ENCODE measurements at regions not wholly inside any gene's neighbourhood (a gene's known extent, or its start where the extent isn't known, plus 50 kb on each side); places are given as distances from the start of the nearest gene placed in this dataset.

GRCh38 chr2:188805219-188805618, 169.0 kb upstream of the COL3A1 start:
- TF ChIP-seq CTCF (IDR thresholded peaks at IDR 0.05; ENCODE audit: insufficient read depth, low read length, missing control alignments) = no peak
- no peak overlapping the region for H3K4me3 ChIP-seq (ENCODE audit: low read depth, low read length)
- no peak for DNase-seq (ENCODE audit: low read depth, low spot score)
- ChIA-PET CTCF (no interaction called here), POLR2A (no interaction called here)

GRCh38 chr2:188808947-188809355, 165.2 kb upstream of the COL3A1 start:
- peak; percentile 95 for DNase-seq (ENCODE audit: low read depth, low spot score)
- POLR2A ChIA-PET = interaction anchor here (0.7 to 1.3 kb wide), 2 partner anchors 23 to 170 kb away, joined by 3 read pairs; no protein-coding TSS in a partner anchor
- no peak for TF ChIP-seq CTCF (IDR thresholded peaks at IDR 0.05; ENCODE audit: insufficient read depth, low read length, missing control alignments)
- CTCF ChIA-PET = interaction anchor here (0.8 kb wide), 1 partner anchor 22 kb away, joined by 3 read pairs; no protein-coding TSS in a partner anchor
- no peak overlapping the region for H3K4me3 ChIP-seq (ENCODE audit: low read depth, low read length)

GRCh38 chr2:188810586-188810985, 163.6 kb upstream of the COL3A1 start:
- CTCF ChIA-PET = interaction anchor here (1.0 to 1.2 kb wide), 2 partner anchors 21 to 167 kb away, joined by 3 read pairs; no protein-coding TSS in a partner anchor

GRCh38 chr2:188811522-188811921, 162.7 kb upstream of the COL3A1 start:
- H3K4me3 ChIP-seq (ENCODE audit: low read depth, low read length) = no peak overlapping the region
- no peak for TF ChIP-seq CTCF (IDR thresholded peaks at IDR 0.05; ENCODE audit: insufficient read depth, low read length, missing control alignments)
- no peak for DNase-seq (ENCODE audit: low read depth, low spot score)
- CTCF ChIA-PET = interaction anchor here (1.2 to 1.5 kb wide), 2 partner anchors 166 to 173 kb away, joined by 3 to 4 read pairs; no protein-coding TSS in a partner anchor
- POLR2A ChIA-PET = interaction anchor here (0.6 to 1.3 kb wide), 5 partner anchors 8 to 167 kb away, joined by 3 to 5 read pairs (median 3); no protein-coding TSS in a partner anchor

More at GRCh38 chr2:188810586-188810985, 163.6 kb upstream of the COL3A1 start:
- no peak for DNase-seq (ENCODE audit: low read depth, low spot score)
- no peak for TF ChIP-seq CTCF (IDR thresholded peaks at IDR 0.05; ENCODE audit: insufficient read depth, low read length, missing control alignments)
- POLR2A ChIA-PET = interaction anchor here (0.6 to 1.3 kb wide), 3 partner anchors 159 to 167 kb away, joined by 3 to 5 read pairs (median 3); no protein-coding TSS in a partner anchor
- no peak overlapping the region for H3K4me3 ChIP-seq (ENCODE audit: low read depth, low read length)

GRCh38 chr2:188813315-188813714, 160.9 kb upstream of the COL3A1 start:
- peak; percentile 50 for DNase-seq (ENCODE audit: low read depth, low spot score)
- ChIA-PET POLR2A (interaction anchor here (1.4 kb wide), 1 partner anchor 163 kb away, joined by 3 read pairs; no protein-coding TSS in a partner anchor), CTCF (no interaction called here)
- no peak overlapping the region for H3K4me3 ChIP-seq (ENCODE audit: low read depth, low read length)
- no peak for TF ChIP-seq CTCF (IDR thresholded peaks at IDR 0.05; ENCODE audit: insufficient read depth, low read length, missing control alignments)

GRCh38 chr2:188813857-188814256, 160.3 kb upstream of the COL3A1 start:
- CTCF ChIA-PET = no interaction called here

More at GRCh38 chr2:188813857-188814256, 160.3 kb upstream of the COL3A1 start:
- DNase-seq (ENCODE audit: low read depth, low spot score) = no peak
- TF ChIP-seq CTCF (IDR thresholded peaks at IDR 0.05; ENCODE audit: insufficient read depth, low read length, missing control alignments) = no peak
- no peak overlapping the region for H3K4me3 ChIP-seq (ENCODE audit: low read depth, low read length)
- POLR2A ChIA-PET = interaction anchor here (0.6 to 1.4 kb wide), 2 partner anchors 162 to 163 kb away, joined by 3 read pairs; no protein-coding TSS in a partner anchor

Measured in AG04449 (cell line).